K562 (cell line): ENCODE measurements at regions not wholly inside any gene's neighbourhood (a gene's known extent, or its start where the extent isn't known, plus 50 kb on each side); places are given as distances from the start of the nearest gene placed in this dataset.

Experiments
- ATAC-seq: fragments of 200-7000 bp; cut with Tn5 transposase; 3 replicates; pipeline ENCODE4 v1.9.1; 2020; ENCODE audit warnings: moderate library complexity
- BruUV-seq: library from RNA; stranded (reverse); fragments of 400-500 nt; replicated peaks from 2 replicates; lab custom pipeline; 2021; lab: Mats Ljungman, UMichigan
- CTCF ChIA-PET: fragments of 300-600 bp; formaldehyde crosslinking; extraction: SDS; loops from one replicate; lab custom pipeline; 2021; ENCODE audit warnings: low intra/inter-chr PET ratio; lab: Yijun Ruan, JAX
- POLR2A ChIA-PET: fragments of 300-600, 350-650 bp; sonication (Branson Sonifier 250); formaldehyde crosslinking; extraction: SDS; loops from one replicate; lab custom pipeline; 2021; ENCODE audit warnings: antibody characterized with exemption, inconsistent platforms; lab: Yijun Ruan, JAX
- DNase-seq, 4 experiments: peaks; one replicate each; pipeline versions ENCODE4 v3.0.0 to v3.0.0-alpha.2; 2011 to 2018; ENCODE audit warnings: low spot score in 3 of 4, mixed read lengths in 3 of 4; ENCODE audit errors: extremely low read depth in 1 of 4
- FAIRE-seq: peaks from 2 replicates; lab custom pipeline; 2011; peaks lifted over from hg19 to GRCh38; lab: Jason Lieb, UNC
- H2AFZ ChIP-seq: 2 replicates; pipeline ENCODE4 v1.6.0; 2011; ENCODE audit warnings: low read depth, low read length, control low read depth, inconsistent platforms
- H3K27ac ChIP-seq: fragments of 200-600 bp; 3 replicates; pipeline ENCODE4 v1.8.0; 2011; ENCODE audit warnings: low read depth, mild to moderate bottlenecking, control low read depth, inconsistent platforms, low read length, moderate library complexity, mixed read lengths; ENCODE audit errors: extremely low read depth
- H3K27me3 ChIP-seq, 2 experiments: fragments of 300-600 bp in 1 of 2; 2 replicates in 1 of 2; 3 replicates in 1 of 2; pipeline versions ENCODE4 v1.6.0 to v1.8.0; 2011; ENCODE audit warnings: inconsistent platforms in 2 of 2, low read length in 2 of 2, mild to moderate bottlenecking in 1 of 2, mixed read lengths in 1 of 2, moderate library complexity in 1 of 2; ENCODE audit not compliant: control insufficient read depth in 2 of 2, insufficient read depth in 2 of 2
- H3K36me3 ChIP-seq: fragments of 300-600 bp; 3 replicates; pipeline ENCODE4 v1.8.0; 2011; ENCODE audit warnings: mild to moderate bottlenecking, low read length, inconsistent platforms; ENCODE audit not compliant: control insufficient read depth, insufficient read depth
- H3K4me1 ChIP-seq, 2 experiments: fragments of 200-600 bp in 1 of 2; replicated peaks in 1 of 2; 2 replicates in 1 of 2; 3 replicates in 1 of 2; pipeline versions ENCODE4 v1.5.1 to v1.8.0; 2011; ENCODE audit warnings: inconsistent platforms in 2 of 2, low read length in 2 of 2, mild to moderate bottlenecking in 1 of 2, mixed read lengths in 1 of 2, moderate library complexity in 1 of 2; ENCODE audit not compliant: control insufficient read depth in 2 of 2, insufficient read depth in 2 of 2
- H3K4me2 ChIP-seq: 2 replicates; pipeline ENCODE4 v1.6.1; 2011; ENCODE audit warnings: low read length, control low read depth, inconsistent platforms, mixed read lengths; ENCODE audit not compliant: insufficient read depth
- H3K4me3 ChIP-seq: fragments of 200-600 bp; sonication (generic), shearing (Covaris generic); 2 replicates; pipeline ENCODE4 v1.5.1; 2016; ENCODE audit warnings: control low read depth, inconsistent platforms
- H3K79me2 ChIP-seq: fragments of 200-600 bp; 3 replicates; pipeline ENCODE4 v1.8.0; 2011; ENCODE audit warnings: low read length, inconsistent platforms; ENCODE audit not compliant: control insufficient read depth, insufficient read depth
- H3K9ac ChIP-seq, 2 experiments: 2 replicates each; pipeline versions ENCODE4 v1.6.0 to v1.6.1; 2011; ENCODE audit warnings: low read depth in 2 of 2, low read length in 2 of 2, control low read depth in 1 of 2, inconsistent platforms in 1 of 2, mild to moderate bottlenecking in 1 of 2, mixed read lengths in 1 of 2; ENCODE audit not compliant: insufficient read depth in 1 of 2
- H3K9me1 ChIP-seq: one replicate; pipeline ENCODE4 v1.6.0; 2011; ENCODE audit warnings: inconsistent platforms, mild to moderate bottlenecking, low read length, moderate library complexity; ENCODE audit not compliant: control insufficient read depth, insufficient read depth
- H3K9me3 ChIP-seq: replicated peaks from 2 replicates; pipeline ENCODE4 v1.5.1; 2011; ENCODE audit warnings: low read depth, low read length, inconsistent platforms; ENCODE audit not compliant: control insufficient read depth, insufficient read depth
- H4K20me1 ChIP-seq: replicated peaks from 2 replicates; pipeline ENCODE4 v1.6.1; 2011; ENCODE audit warnings: low read length, inconsistent platforms, mixed read lengths; ENCODE audit not compliant: control insufficient read depth, insufficient read depth
- ARID1B ChIP-seq: fragments of 450-650 bp; IDR thresholded peaks from 2 replicates; pipeline ENCODE4 v1.6.1; 2016; ENCODE audit warnings: antibody characterized with exemption, mild to moderate bottlenecking, inconsistent platforms
- ATF1 ChIP-seq, 2 experiments: fragments of 450-650 bp in 1 of 2; IDR thresholded peaks; 2 replicates each; pipeline ENCODE4 v1.6.1; 2016; ENCODE audit warnings: missing compliant biosample characterization in 1 of 2, missing genetic modification characterization in 1 of 2
- COPS2 ChIP-seq: fragments of 450-650 bp; conservative IDR thresholded peaks from 2 replicates; pipeline ENCODE4 v1.6.1; 2016; ENCODE audit warnings: mild to moderate bottlenecking, moderate library complexity
- ESRRA ChIP-seq: fragments of 450-650 bp; IDR thresholded peaks from 2 replicates; pipeline ENCODE4 v1.6.1; 2014; ENCODE audit warnings: low read depth, mild to moderate bottlenecking, moderate library complexity, borderline replicate concordance
- GMEB1 ChIP-seq: fragments of 250-450 bp; sonication (Bioruptor Pico); IDR thresholded peaks from 2 replicates; pipeline ENCODE4 v1.4.0; 2020; ENCODE audit warnings: mild to moderate bottlenecking
- HDAC1 ChIP-seq, 2 experiments: fragments of 450-650 bp; IDR thresholded peaks; 2 replicates each; pipeline ENCODE4 v1.6.1; 2016 to 2017; ENCODE audit warnings: inconsistent platforms in 1 of 2, mild to moderate bottlenecking in 1 of 2, moderate library complexity in 1 of 2
- ILF3 ChIP-seq: fragments of 450-650 bp; IDR thresholded peaks from 2 replicates; pipeline ENCODE4 v1.6.1; 2018; ENCODE audit warnings: antibody characterized with exemption, mild to moderate bottlenecking, moderate library complexity, borderline replicate concordance
- MCM3 ChIP-seq: fragments of 450-650 bp; IDR thresholded peaks from 2 replicates; pipeline ENCODE4 v1.6.1; 2016
- PBX2 ChIP-seq, 2 experiments: IDR thresholded peaks in 1 of 2; conservative IDR thresholded peaks in 1 of 2; 2 replicates each; pipeline ENCODE4 v1.6.1; 2016; ENCODE audit warnings: low read depth in 2 of 2, mild to moderate bottlenecking in 1 of 2, missing compliant biosample characterization in 1 of 2, missing genetic modification characterization in 1 of 2, moderate library complexity in 1 of 2
- SNRNP70 ChIP-seq: fragments of 200-400 bp; formaldehyde crosslinking; optimal IDR thresholded peaks from 2 replicates; pipeline ENCODE3; 2017; ENCODE audit warnings: low read depth, low read length
- TBP ChIP-seq: optimal IDR thresholded peaks from 2 replicates; pipeline ENCODE3; 2011; ENCODE audit warnings: low read depth, low read length, improper control_type of control experiment
- TRIM28 ChIP-seq: fragments of 450-650 bp; IDR thresholded peaks from 2 replicates; pipeline ENCODE4 v1.6.1; 2017
- USF1 ChIP-seq: sonication (generic); formaldehyde crosslinking; IDR thresholded peaks from 2 replicates; pipeline ENCODE4 v1.9.0; 2022; ENCODE audit warnings: mild to moderate bottlenecking, missing genetic modification reagents
- ZEB2 ChIP-seq: fragments of 450-650 bp; IDR thresholded peaks from 2 replicates; pipeline ENCODE4 v1.6.1; 2016
- ZNF316 ChIP-seq: fragments of 450-650 bp; IDR thresholded peaks from 2 replicates; pipeline ENCODE4 v1.6.1; 2016
- ZZZ3 ChIP-seq: fragments of 450-650 bp; IDR thresholded peaks from 2 replicates; pipeline ENCODE4 v1.6.1; 2016; ENCODE audit warnings: antibody characterized with exemption, mild to moderate bottlenecking, moderate library complexity
- WGBS: fragments of 100-300 bp; shearing (Covaris generic); methylation state at CpG from one replicate; pipeline ENCODE4 v1.1.6; 2016; ENCODE audit warnings: low coverage, mixed read lengths; ENCODE audit not compliant: insufficient coverage; ENCODE audit errors: missing lambda C conversion rate; 5-methylcytosine and 5-hydroxymethylcytosine counted together
- in situ Hi-C: fragments of 300-500 bp; cut with MboI; formaldehyde crosslinking; loops from 4 replicates; pipeline ENCODE4 v1.15.0; 2018; ENCODE audit warnings: inconsistent platforms, mixed read lengths
- intact Hi-C: fragments of 100-400 bp; cut with micrococcal nuclease; formaldehyde crosslinking; loops from 2 replicates; pipeline ENCODE4 v1.14.2; 2022
- TF ChIP-seq, protein P1 (sequence below): fragments of 250-450 bp; sonication (Bioruptor Pico); IDR thresholded peaks from 2 replicates; pipeline ENCODE4 v1.8.0; 2021; ENCODE audit warnings: moderate library complexity, mild to moderate bottlenecking, inconsistent platforms

- WGBS, result 0% methylated on average over 3 of the region's 3 CpGs
- Histone ChIP-seq H3K9me3 (no peaks in the 10 kb centered on the region), H3K4me2 (no peak overlapping the region), H4K20me1 (no peaks in the 10 kb centered on the region), H3K27ac (no peak overlapping the region), H3K4me3 (no peak overlapping the region), H3K4me1 (no peaks in the 10 kb centered on the region), H3K27me3 (no peaks in the 10 kb centered on the region), H3K9me1 (no peaks in the 10 kb centered on the region), H2AFZ (no peak overlapping the region), H3K9ac (no peak overlapping the region), H3K36me3 (no peaks in the 10 kb centered on the region), H3K79me2 (no peaks in the 10 kb centered on the region)
- ATAC-seq (no peak), DNase-seq (no peak), FAIRE-seq (no peak)
- TF ChIP-seq ESRRA (no peak), PBX2 (CRISPR knock-in tag; IDR thresholded peaks at IDR 0.05; ENCODE audit: low read depth) (no peak), PBX2 (tag; conservative IDR thresholded peaks at IDR 0.05; ENCODE audit: low read depth) (no peak), USF1 (CRISPR knock-in tag) (no peak), COPS2 (no peak), ATF1 (CRISPR knock-in tag; IDR thresholded peaks at IDR 0.05) (no peak), ATF1 (tag; IDR thresholded peaks at IDR 0.05) (no peak), TRIM28 (no peak), ZEB2 (no peak), HDAC1 (IDR thresholded peaks at IDR 0.05) (no peak), GMEB1 (CRISPR knock-in tag) (no peak), ILF3 (no peak), ARID1B (no peak), TBP (no peak), ZNF316 (no peak), MCM3 (no peak), SNRNP70 (no peak), ZZZ3 (no peak)
- TF ChIP-seq, protein P1, sequence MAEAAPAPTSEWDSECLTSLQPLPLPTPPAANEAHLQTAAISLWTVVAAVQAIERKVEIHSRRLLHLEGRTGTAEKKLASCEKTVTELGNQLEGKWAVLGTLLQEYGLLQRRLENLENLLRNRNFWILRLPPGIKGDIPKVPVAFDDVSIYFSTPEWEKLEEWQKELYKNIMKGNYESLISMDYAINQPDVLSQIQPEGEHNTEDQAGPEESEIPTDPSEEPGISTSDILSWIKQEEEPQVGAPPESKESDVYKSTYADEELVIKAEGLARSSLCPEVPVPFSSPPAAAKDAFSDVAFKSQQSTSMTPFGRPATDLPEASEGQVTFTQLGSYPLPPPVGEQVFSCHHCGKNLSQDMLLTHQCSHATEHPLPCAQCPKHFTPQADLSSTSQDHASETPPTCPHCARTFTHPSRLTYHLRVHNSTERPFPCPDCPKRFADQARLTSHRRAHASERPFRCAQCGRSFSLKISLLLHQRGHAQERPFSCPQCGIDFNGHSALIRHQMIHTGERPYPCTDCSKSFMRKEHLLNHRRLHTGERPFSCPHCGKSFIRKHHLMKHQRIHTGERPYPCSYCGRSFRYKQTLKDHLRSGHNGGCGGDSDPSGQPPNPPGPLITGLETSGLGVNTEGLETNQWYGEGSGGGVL, result no peak
- ChIA-PET POLR2A (no interaction called here), CTCF (no interaction called here)
- intact Hi-C loops (no loop called here), in situ Hi-C loops (no loop called here)
- BruUV-seq, result no TSS peak
These were observed 881.5 kb upstream of the SLC35B3 start for GRCh38 chr6:9316831-9317230.
